Calu3 (cell line): ENCODE measurements at regions not wholly inside any gene's neighbourhood (a gene's known extent, or its start where the extent isn't known, plus 50 kb on each side); places are given as distances from the start of the nearest gene placed in this dataset.

Experiments used
- BruUV-seq: library from RNA; stranded (reverse); fragments of 400-500 nt; replicated peaks from 2 replicates; lab custom pipeline; 2021; lab: Mats Ljungman, UMichigan
- CTCF ChIA-PET: fragments of 300-600 bp; sonication (Branson Sonifier 250); formaldehyde crosslinking; loops from one replicate; lab custom pipeline; 2022; ENCODE audit warnings: antibody characterized with exemption; lab: Charles Lee
- DNase-seq: peaks from one replicate; pipeline ENCODE4 v3.0.0; 2022
- H3K27ac Mint-ChIP-seq: one replicate; pipeline ENCODE4 v1.8.0; 2022; ENCODE audit warnings: mixed read lengths; ENCODE audit not compliant: unreplicated experiment
- H3K27me3 Mint-ChIP-seq: one replicate; pipeline ENCODE4 v1.8.0; 2022; ENCODE audit warnings: mixed read lengths; ENCODE audit not compliant: unreplicated experiment
- H3K36me3 Mint-ChIP-seq: one replicate; pipeline ENCODE4 v1.8.0; 2022; ENCODE audit warnings: mild to moderate bottlenecking, moderate library complexity, mixed read lengths; ENCODE audit not compliant: insufficient read depth, unreplicated experiment
- H3K4me1 Mint-ChIP-seq: one replicate; pipeline ENCODE4 v1.8.0; 2022; ENCODE audit warnings: mild to moderate bottlenecking, low read depth, mixed read lengths; ENCODE audit not compliant: unreplicated experiment
- H3K4me3 Mint-ChIP-seq: one replicate; pipeline ENCODE4 v1.8.0; 2022; ENCODE audit warnings: mild to moderate bottlenecking, low read depth, moderate library complexity, mixed read lengths; ENCODE audit not compliant: unreplicated experiment
- H3K9me3 Mint-ChIP-seq: one replicate; pipeline ENCODE4 v1.8.0; 2022; ENCODE audit warnings: low read depth, mixed read lengths; ENCODE audit not compliant: unreplicated experiment
- intact Hi-C: fragments of 100-400 bp; cut with micrococcal nuclease; formaldehyde crosslinking; loops from one replicate; pipeline ENCODE4 v1.10.0; 2022; ENCODE audit not compliant: unreplicated experiment
- TF ChIP-seq, protein P1 (sequence below): fragments of 200-600 bp; IDR thresholded peaks from one replicate; pipeline ENCODE4 v1.8.0; 2022; ENCODE audit warnings: antibody characterized with exemption; ENCODE audit not compliant: unreplicated experiment

DNA sequence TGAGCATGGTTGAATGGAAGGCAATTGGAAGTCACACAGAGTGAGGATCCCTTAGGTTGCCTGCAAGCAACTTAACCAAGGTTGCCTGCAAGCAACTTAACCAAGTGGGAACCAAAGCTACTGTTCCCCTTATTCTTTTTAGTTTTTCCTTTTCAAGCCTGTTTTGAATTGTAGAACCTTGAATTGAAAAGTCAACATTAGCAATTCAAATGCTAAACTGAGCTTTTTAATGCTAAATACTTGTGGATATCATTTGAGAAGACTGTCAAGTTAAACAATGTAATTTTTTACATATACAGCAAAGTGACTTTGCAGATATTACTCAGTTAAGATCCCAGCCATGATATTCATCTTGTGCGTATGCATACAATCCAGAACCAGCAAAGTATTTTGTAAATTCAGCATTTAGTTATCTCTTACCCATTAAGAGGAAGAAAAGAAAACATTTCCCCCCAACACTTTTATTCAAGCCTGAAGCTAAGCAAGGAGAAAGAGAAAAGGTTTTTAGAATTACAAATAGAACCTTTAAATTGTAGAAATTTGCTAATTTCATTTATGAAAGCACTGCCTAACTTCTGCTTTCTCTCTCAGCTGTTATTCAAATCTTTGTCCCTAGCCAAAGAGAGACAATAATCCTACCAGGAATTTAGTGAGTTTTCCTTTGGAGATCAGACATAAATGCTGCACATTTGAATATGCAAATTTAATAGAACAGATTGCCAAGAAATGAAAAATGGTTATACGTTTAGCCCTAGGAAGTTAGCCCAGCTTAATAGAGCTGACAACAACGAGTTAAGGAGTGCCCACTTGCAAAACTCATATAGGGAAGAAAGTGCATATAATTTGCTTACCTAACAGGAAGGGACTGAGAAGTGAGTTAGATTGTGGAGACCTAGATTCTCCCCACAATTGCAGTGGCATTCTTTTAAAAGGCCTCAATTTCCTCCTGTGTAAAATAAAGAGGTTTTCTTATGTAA lies 643.2 kb upstream of the PIK3C3 start:
- no peak for DNase-seq
- TF ChIP-seq, protein P1, sequence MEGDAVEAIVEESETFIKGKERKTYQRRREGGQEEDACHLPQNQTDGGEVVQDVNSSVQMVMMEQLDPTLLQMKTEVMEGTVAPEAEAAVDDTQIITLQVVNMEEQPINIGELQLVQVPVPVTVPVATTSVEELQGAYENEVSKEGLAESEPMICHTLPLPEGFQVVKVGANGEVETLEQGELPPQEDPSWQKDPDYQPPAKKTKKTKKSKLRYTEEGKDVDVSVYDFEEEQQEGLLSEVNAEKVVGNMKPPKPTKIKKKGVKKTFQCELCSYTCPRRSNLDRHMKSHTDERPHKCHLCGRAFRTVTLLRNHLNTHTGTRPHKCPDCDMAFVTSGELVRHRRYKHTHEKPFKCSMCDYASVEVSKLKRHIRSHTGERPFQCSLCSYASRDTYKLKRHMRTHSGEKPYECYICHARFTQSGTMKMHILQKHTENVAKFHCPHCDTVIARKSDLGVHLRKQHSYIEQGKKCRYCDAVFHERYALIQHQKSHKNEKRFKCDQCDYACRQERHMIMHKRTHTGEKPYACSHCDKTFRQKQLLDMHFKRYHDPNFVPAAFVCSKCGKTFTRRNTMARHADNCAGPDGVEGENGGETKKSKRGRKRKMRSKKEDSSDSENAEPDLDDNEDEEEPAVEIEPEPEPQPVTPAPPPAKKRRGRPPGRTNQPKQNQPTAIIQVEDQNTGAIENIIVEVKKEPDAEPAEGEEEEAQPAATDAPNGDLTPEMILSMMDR = no peak
- intact Hi-C loops = no loop called here
- Mint-ChIP-seq H3K4me1 (no peaks in the 10 kb centered on the region), H3K27me3 (no peaks in the 10 kb centered on the region), H3K9me3 (peaks cover 10% of the 10 kb centered on the region), H3K27ac (no peak overlapping the region), H3K36me3 (no peaks in the 10 kb centered on the region), H3K4me3 (no peak overlapping the region)
- CTCF ChIA-PET = no interaction called here
- no TSS peak for BruUV-seq

DNA sequence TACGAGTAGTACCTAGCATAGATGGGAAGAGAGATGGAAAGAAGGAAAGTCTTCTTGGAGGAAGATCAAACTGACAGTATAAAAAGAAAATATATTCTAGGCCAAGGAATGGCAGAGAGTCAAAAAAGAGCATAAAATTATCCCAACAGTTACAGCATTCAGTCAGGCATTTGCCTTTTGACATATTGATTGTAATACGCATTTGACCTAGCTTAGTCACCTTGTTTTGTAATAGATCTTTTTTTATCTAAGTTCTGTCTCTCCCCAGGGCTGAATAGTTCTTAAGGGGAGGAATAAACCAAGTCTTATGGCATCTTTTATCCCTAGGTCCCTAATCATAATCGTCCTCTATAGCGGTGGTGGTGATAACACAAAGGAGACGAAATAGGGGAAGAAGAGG lies 657.3 kb upstream of the PIK3C3 start:
- Mint-ChIP-seq H3K9me3 (no peaks in the 10 kb centered on the region), H3K27ac (no peak overlapping the region), H3K36me3 (no peaks in the 10 kb centered on the region), H3K4me1 (no peaks in the 10 kb centered on the region), H3K4me3 (no peak overlapping the region), H3K27me3 (no peaks in the 10 kb centered on the region)
- intact Hi-C loops = no loop called here
- no peak for DNase-seq
- BruUV-seq = no TSS peak
- TF ChIP-seq, protein P1 = no peak
- CTCF ChIA-PET = no interaction called here

GRCh38 chr18:41269294-41269693 lies 685.7 kb upstream of the PIK3C3 start:
- H3K9me3 Mint-ChIP-seq = peaks cover 8% of the 10 kb centered on the region
- DNase-seq = no peak
- no peaks in the 10 kb centered on the region for H3K4me1 Mint-ChIP-seq
- BruUV-seq = no TSS peak
- TF ChIP-seq, protein P1 = no peak
- no peaks in the 10 kb centered on the region for H3K36me3 Mint-ChIP-seq
- no peaks in the 10 kb centered on the region for H3K27me3 Mint-ChIP-seq
- no peak overlapping the region for H3K4me3 Mint-ChIP-seq
- CTCF ChIA-PET = no interaction called here
- intact Hi-C loops = no loop called here
- H3K27ac Mint-ChIP-seq = no peak overlapping the region

DNA sequence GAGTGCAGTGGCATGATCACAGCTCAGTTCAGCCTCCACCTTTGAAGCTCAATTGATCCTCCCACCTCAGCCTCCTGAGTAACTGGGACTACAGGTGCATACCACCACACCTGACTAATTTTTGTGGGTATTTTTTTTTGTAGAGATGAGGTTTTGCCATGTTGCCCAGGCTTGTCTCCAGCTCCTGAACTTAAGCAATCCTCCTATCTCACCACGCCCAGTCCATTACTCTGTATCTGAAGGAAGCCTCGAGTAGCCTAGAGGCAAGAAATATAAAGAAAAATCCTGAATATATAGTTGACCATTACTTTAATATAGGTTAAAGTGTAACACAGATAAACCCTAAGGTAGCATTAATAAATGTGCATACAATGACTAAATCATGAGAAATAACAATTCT lies 686.8 kb upstream of the PIK3C3 start:
- no peaks in the 10 kb centered on the region for H3K36me3 Mint-ChIP-seq

More for the DNA sequence above, 686.8 kb upstream of the PIK3C3 start:
- H3K4me3 Mint-ChIP-seq = no peak overlapping the region
- no TSS peak for BruUV-seq
- no peaks in the 10 kb centered on the region for H3K4me1 Mint-ChIP-seq
- DNase-seq = no peak
- no peaks in the 10 kb centered on the region for H3K27me3 Mint-ChIP-seq
- no peak overlapping the region for H3K27ac Mint-ChIP-seq
- CTCF ChIA-PET = no interaction called here
- TF ChIP-seq, protein P1 = no peak
- peaks cover 8% of the 10 kb centered on the region for H3K9me3 Mint-ChIP-seq
- intact Hi-C loops = no loop called here
